Stimulated activated CD8-positive, alpha-beta memory T cell treated with anti-CD3 and anti-CD28 coated beads, Interleukin-15, amount 100 ng/mL, for 1 hour (primary cell): ENCODE measurements at regions not wholly inside any gene's neighbourhood (a gene's known extent, or its start where the extent isn't known, plus 50 kb on each side); places are given as distances from the start of the nearest gene placed in this dataset.

ENCODE experiments used
- DNase-seq: peaks from one replicate; pipeline ENCODE4 v3.0.0-alpha.2; 2020; ENCODE audit warnings: low read depth

- no peak for DNase-seq
Measured at GRCh38 chr21:27636656-27637055, 669.8 kb upstream of the ADAMTS5 start.

- DNase-seq = no peak
Measured at GRCh38 chr21:27633631-27634030, 666.7 kb upstream of the ADAMTS5 start.

GRCh38 chr21:27631471-27631870 lies 664.6 kb upstream of the ADAMTS5 start:
- DNase-seq = no peak

DNA sequence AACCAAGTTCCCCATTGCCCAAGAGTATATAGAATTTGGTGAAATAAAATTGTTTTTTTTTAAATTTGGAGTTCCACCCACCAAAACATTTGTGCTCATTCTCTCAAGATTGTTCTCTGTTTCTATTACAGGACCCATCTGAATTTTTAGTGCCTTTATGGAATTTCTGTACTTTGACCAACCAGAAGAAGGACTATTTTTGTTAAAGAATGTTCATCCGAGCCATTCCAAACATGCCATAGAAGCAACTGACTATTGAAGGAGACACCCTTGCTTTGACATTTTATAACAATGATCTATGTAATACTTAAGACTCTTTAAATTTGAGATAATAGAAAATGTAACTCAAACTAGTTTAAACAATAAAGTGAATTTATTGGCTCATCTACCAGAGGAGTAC lies 655.7 kb upstream of the ADAMTS5 start:
- DNase-seq = no peak

DNA sequence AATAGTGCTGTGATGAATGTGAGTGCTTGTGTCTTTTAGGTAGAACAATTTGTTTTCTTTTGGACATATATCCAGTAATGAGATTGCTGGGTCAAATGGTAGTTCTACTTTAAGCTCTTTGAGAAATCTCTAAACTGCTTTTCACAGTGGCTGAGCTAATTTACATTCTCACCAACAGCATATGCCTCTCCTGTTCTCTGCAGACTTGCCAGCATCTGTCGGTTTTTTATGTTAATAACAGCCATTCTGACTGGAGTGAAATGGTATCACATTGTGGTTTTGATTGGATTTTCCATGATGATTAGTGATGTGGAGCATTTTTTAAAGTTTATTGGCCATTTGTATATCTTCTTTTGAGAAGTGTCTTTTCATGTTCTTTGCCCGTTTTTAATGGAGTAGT lies 647.3 kb upstream of the ADAMTS5 start:
- no peak for DNase-seq

DNA sequence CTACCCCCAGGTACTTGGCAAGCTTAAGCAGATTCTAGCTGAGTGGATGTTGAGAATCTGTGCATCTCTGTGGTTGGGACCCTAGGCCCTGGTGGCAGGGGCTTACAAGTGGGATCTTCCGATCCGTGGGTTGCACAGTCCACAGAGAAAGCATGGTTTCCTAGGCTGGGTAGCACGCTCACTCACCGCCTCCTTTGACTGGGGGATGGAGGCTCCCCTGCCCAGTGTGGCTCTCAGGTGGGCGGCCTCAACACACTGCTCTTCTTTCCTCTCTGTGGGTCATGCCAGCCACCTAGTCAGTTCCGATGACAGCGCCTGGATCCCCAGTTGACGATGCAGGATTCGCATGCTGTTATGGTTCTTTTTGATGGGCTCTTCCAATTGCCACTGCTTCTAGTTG lies 639.5 kb upstream of the ADAMTS5 start:
- no peak for DNase-seq

DNA sequence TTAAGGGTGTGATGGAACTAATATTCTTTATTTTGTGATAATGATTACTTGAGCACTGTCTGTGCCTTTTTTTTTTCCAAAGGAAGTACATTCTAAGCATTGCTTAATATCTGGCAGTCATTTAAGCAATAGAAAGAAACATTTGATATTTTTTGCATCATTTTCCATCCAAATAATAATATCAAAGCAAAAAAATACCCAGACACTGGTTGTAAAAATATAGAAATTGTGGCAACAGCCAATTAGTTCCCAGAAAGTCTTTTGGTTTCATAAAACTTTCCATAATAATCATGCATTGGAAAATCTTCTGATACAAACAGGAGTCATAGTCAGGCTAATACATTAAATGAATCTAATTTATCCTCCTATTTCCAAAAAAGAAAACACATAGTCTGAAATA lies 629.3 kb upstream of the ADAMTS5 start:
- no peak for DNase-seq

GRCh38 chr21:27595716-27596115 lies 628.8 kb upstream of the ADAMTS5 start:
- no peak for DNase-seq

- no peak for DNase-seq
Measured at GRCh38 chr21:27590271-27590670, 623.4 kb upstream of the ADAMTS5 start.

GRCh38 chr21:27589781-27590180 lies 622.9 kb upstream of the ADAMTS5 start:
- DNase-seq = no peak

DNA sequence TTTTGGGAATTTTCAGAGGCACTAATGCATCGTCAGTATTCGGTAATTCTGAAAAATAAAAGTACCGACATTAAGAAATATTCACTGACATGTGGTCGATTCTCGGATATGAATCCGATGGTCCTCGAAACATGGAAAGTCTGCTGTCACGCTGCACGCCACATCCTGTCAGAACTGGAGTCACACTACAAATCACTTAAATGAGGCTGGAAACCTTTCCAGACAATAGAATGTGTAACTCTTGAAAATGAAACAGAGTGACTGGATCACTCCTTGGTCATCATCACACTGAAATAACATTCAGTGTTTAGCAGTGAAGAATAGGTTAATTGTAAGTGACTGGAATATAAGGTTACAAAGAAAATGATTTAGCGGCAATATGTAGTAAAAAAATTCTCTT lies 620.1 kb upstream of the ADAMTS5 start:
- no peak for DNase-seq

DNA sequence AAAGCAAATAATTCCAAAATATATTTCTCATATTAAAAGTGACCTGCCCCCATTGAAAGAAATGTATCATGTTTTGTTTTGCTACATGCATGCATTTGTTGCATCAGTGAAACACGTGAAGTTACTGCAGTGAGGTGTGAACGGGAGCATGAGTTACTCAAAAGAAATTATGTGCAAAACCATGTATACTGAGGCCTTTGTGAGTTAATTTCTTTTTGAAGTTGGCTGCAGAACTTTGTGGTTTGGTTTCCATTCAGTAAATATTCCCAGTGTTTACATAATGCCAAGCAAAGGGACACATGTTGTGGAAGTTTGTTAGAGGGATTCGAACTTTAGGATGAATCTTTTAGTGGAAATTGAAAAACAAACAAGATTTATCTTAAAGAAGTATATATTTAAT lies 619.4 kb upstream of the ADAMTS5 start:
- DNase-seq = no peak

DNA sequence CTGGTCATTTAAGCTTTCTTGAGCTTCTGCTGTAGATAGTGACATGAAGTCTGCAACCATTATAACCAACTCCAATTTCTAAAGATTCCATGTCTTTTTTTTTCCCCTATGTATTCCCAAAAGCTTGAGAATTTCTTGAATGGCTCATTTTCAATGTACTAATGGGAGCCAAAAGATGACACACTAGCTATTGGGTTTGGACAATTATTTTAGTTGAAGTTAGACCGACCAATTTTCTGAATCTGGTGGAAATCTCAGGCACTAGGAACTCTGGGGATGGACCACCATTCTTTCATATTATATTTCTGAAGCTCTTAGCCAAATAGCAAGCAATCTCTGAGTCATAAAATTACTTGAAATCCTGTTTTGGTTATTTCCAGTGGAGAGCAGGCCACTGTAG lies 617.4 kb upstream of the ADAMTS5 start:
- DNase-seq = no peak

GRCh38 chr21:27582948-27583430 lies 616.1 kb upstream of the ADAMTS5 start:
- DNase-seq = no peak

DNA sequence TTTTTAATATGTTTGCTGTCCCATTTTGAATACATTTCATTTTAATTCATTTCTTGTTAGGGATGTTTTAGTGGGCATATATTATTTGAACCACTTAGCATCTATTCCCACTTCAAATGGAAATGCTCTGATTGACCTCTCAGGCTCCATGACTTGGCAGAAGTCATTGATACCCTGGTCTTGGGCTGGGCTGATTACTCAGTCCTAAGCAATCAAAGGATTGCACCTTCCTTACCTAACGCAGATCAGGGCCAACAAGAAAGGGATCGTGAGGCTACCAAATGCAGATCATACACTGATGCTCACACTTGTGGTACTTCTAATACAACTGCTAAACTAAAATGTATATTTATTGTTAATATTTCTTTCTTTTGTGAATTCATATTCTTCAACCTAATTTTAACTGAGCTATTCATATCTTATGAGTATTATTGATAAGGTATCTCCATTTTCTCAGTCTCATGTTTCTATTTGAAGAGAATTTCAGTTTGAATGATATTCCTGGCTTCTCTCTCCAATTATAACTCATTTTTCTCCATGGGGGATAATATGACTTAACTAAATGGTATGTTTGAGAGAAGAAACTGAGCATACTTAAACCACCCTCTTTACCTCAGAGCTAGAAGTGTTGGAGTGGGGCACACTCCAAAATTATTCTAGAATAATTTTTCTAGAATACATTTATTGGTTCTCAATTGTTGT lies 615.5 kb upstream of the ADAMTS5 start:
- DNase-seq = no peak

- DNase-seq = no peak
Measured at GRCh38 chr21:27581168-27581567, 614.3 kb upstream of the ADAMTS5 start.

GRCh38 chr21:27580276-27580675 lies 613.4 kb upstream of the ADAMTS5 start:
- DNase-seq = no peak

DNA sequence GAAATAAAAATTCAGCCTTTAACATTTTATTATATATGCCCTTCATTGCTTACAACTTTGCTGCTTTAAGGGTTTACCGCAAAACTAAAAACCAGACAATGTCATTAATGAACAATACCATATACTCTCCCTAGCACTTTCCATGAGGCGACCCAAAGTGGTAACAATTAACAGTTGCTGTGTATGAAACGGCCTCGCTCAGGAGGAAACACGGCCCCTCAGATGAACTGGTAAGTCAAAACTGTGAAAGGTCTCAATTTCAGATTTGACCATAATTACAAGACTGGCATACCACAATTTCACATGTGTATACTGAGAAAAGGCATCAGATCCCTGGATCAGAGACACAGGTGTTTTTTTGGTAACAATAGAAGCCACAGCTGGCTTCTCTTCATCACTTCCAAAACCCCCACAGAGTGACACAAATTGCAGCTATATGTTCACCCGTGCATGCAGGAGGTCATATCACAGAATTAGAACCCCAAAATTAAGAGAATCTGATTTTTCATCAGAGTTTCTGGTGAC lies 611.9 kb upstream of the ADAMTS5 start:
- no peak for DNase-seq

GRCh38 chr21:27572696-27573095 lies 605.8 kb upstream of the ADAMTS5 start:
- DNase-seq = no peak

GRCh38 chr21:27571706-27572105 lies 604.8 kb upstream of the ADAMTS5 start:
- no peak for DNase-seq

DNA sequence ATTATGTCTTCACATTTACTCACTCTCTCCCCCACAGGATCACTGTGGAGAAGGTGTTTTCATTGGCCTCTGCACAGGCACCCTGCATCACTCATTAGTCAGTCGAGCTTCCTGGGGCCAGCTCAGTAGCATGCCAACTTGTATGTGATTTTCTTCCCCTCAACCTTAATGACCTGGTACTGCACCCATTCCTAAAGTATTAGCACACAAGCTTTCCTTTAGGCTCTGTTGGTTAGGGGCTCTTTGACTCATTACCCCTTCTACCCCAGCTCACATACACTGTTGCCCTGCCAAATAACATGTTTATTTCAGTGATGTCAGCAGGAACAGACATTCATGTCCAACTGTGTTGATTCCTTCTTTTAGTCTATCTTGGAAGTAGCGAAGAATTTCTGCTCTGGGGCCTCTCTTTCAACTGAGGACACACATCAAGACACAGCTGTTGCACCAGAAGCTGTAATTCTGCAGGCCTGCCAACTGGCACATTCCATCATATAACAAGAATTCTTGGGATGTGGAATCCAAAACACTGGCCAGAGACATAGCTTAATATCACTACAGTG lies 603.5 kb upstream of the ADAMTS5 start:
- DNase-seq = no peak

DNA sequence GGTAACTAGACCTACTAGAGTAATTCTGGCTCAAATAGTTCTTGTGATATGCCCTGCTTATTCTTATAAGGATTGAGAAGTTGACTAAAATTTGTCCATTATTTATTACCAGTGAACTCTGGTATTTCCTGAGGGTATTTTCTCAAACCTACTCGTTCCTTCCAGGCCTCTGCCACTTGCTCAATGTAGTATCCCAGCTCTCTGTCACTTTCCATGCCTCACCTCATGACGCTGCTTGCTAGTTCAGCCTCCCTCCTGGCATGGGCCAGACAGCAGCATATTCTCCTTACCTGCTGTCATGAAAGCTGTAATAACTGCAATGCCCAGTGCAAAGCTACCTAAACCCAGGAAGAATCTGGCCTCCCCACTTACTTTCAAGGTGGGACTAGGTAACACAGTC lies 602.9 kb upstream of the ADAMTS5 start:
- no peak for DNase-seq

DNA sequence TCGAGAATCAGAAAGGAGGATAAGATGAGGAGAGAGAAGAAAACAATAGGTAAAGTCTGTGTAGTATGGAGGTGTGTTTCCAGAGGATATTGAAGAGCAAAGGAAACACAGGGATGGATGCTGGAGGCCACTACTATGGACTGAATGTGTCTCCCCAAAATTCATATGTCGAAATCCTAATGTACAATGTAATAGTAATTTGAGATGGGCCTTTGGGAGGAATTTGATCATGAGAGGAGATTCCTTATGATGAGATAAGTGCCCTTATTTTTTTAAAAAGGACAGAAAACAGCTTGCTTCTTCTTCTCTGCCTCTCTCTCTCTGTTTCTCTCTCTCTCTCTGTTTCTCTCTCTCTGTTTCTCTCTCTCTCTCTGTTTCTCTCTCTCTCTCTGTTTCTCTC lies 602.2 kb upstream of the ADAMTS5 start:
- no peak for DNase-seq

GRCh38 chr21:27567381-27567780 lies 600.5 kb upstream of the ADAMTS5 start:
- no peak for DNase-seq
